ENCODE measurements at regions not wholly inside any gene's neighbourhood (a gene's known extent, or its start where the extent isn't known, plus 50 kb on each side); places are given as distances from the start of the nearest gene placed in this dataset.

DNA sequence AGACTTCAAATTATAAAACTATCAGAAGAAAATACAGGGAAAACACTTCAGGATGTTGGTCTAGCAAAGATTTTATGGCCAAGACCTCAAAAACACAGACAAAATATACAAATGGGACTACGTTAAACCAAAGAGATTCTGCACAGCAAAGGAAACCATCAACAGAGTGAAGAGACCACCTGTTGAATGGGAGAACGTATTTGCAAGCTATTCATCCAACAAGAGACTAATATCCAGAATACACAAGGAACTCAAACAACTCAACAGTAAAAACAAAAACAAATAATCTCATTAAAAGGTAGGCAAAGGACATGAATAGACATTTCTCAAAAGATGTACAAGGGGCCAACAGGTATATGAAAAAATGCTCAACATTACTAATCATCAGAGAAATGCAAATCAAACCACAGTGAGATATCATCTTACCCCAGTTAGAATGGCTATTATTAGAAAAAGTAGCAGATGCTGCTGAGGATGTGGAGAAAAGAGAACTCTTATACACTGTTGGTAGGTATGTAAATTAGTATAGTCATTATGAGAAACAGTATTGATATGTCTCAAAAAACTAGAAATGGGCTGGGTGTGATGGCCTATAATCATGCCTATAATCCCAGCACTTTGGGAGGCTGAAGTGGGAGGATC, 112.6 kb downstream of the LRIG2 start:
- TF ChIP-seq, protein P1, sequence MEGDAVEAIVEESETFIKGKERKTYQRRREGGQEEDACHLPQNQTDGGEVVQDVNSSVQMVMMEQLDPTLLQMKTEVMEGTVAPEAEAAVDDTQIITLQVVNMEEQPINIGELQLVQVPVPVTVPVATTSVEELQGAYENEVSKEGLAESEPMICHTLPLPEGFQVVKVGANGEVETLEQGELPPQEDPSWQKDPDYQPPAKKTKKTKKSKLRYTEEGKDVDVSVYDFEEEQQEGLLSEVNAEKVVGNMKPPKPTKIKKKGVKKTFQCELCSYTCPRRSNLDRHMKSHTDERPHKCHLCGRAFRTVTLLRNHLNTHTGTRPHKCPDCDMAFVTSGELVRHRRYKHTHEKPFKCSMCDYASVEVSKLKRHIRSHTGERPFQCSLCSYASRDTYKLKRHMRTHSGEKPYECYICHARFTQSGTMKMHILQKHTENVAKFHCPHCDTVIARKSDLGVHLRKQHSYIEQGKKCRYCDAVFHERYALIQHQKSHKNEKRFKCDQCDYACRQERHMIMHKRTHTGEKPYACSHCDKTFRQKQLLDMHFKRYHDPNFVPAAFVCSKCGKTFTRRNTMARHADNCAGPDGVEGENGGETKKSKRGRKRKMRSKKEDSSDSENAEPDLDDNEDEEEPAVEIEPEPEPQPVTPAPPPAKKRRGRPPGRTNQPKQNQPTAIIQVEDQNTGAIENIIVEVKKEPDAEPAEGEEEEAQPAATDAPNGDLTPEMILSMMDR (conservative IDR thresholded peaks at IDR 0.05): no peak
- H3K27ac ChIP-seq: no peak overlapping the region

DNA sequence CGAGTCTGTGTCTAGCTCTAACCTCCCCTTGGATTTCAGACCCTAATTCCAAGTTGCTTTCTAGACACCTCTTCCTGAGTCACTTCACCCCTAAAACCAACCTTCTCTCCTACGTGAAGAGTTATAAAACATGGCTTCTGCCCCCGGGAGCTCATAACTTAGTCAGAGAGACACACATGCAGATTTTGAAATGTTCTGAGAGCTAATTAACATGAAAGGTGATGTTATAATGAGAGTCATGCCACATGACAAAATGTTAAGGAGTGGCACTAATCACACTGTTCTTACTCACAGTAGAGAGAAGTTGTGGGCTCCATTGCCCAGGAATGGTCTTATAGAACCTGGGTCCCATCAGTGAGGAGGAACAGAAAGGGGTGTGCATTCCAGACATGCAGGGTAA, 117.1 kb downstream of the LRIG2 start:
- no peak overlapping the region for H3K27ac ChIP-seq
- TF ChIP-seq, protein P1 (conservative IDR thresholded peaks at IDR 0.05): no peak

DNA sequence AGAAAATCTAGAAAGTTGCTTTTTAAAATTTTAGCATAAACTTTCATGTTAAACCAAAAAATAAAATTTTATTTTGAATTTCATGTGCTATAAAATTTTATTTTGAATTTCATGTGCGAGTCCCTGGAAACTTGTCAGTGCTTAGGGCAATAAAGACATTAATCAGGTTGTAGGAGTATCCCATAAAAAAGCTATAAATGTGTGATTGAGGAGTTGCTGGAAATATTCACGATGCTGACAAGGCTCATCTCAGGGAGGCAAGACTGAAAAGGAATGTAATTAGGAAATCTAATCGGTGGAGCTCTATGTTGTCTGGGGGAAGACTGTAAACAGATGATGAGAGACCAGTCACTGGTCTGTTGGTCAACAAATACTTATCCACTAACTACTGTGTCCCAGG, 117.9 kb downstream of the LRIG2 start:
- TF ChIP-seq, protein P1 (conservative IDR thresholded peaks at IDR 0.05): no peak
- no peak overlapping the region for H3K27ac ChIP-seq

DNA sequence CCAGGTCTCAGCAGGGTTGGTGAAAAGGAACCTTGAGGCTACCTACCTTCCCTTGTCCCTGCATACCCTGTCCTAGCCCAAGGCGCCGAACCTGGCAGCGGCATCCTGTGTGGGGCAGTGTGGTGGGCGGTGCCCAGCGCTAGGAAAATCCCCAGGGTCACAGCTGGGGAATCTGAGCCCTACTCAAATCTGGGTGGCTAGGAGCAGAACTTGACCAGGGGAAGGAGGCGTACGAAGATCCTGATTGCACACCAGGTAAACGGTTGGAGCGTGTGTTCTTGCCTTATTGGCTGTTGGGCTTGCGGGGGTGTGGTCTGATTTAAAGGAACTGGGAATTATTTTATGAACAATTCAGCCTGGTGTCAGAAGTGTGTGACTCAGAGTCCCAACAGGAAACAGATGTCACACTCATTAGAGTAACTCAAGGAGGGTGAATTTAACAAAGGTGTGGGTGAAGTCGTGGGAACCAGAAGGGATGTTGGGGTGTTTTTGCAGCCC, 118.6 kb downstream of the LRIG2 start:
- no peak overlapping the region for H3K27ac ChIP-seq
- TF ChIP-seq, protein P1 (conservative IDR thresholded peaks at IDR 0.05): no peak

DNA sequence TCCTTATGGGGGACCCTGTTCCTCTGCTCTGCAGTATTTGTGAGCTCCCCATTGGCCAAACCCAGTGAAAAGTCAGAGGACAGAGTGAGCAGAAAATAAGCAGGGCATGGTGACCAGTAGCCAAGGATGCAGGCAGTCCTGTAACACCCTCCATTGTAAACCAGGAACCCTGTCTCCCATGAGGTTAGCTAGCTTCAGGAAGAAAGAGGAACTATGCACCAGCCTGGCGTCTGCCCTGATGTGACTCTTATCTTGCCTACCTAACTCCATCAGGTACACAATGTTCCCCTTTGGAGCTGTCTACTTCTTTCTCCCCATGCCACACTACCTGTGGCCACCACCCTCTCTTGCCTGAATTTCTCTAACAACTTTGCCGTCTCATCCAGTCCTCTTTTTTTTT, 119.2 kb downstream of the LRIG2 start:
- no peak overlapping the region for H3K27ac ChIP-seq
- TF ChIP-seq, protein P1 (conservative IDR thresholded peaks at IDR 0.05): no peak

DNA sequence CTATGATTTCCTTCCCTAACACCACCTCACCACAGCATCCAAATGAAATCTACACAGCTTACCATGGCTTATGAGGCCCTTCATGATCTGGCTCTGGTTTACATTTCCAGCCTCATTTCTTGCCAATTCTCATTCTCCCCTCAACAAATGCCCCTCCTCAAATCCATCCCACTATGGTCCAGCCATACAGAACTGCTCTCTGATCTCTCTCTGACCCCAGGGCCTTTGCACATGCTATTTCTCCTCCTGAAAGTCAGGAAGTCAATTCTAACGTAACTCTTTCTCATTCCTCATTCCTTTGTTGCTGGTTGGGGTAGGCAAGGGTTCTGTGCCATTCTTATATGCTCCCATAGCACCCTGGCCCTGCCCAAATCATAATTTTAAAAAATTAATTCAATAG, 120.0 kb downstream of the LRIG2 start:
- TF ChIP-seq, protein P1 (conservative IDR thresholded peaks at IDR 0.05): no peak

DNA sequence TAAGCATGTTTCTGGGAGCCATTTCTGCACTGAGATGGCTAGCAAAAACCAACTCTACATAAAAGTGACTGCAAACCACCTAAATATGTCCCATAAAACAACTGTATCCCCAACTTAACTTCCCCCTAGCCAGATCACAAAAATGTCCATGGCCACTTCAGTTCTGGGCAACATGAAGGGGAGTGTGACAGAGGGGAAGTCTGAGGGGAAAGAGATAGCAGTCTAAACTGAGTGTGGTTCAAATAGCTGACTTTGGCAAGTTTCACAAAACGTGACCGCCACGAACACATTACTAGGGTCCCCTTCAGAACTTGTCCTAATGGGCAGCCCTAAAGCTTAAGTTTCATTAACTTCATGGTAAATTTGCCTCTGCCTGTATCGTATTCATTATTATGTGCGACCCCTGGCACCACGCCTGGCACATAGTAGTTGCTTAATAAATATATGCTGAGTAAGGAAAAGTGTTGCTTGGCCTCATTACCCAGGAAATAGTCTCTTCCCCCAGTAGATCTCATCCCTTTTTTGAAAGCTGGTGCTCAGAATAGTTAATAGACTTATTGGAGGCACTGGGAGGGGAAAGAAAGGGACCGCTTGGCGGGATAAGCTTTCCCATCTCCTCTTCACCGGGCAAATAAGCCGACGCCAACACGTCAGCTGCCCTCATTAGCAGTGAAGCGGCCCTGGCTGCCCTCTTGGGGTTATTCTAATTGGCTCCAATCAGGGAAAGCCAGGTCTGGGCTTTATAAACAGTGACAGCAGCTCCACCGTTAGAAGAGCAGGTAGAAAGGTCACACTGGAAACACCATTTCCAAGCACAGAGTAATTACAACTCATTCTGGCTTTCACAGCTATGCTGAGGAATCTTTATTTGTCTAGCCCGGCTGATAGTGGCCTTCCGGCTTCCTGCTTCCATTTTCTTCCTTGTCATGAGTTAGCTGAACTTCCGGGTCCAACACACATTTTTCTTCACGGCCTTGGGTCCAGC, 122.1 kb downstream of the LRIG2 start:
- H3K27ac ChIP-seq: no peak overlapping the region
- TF ChIP-seq, protein P1 (conservative IDR thresholded peaks at IDR 0.05): no peak

More for the DNA sequence above, 120.0 kb downstream of the LRIG2 start:
- H3K27ac ChIP-seq: no peak overlapping the region
